ENCODE measurements at regions not wholly inside any gene's neighbourhood (a gene's known extent, or its start where the extent isn't known, plus 50 kb on each side); places are given as distances from the start of the nearest gene placed in this dataset.

DNA sequence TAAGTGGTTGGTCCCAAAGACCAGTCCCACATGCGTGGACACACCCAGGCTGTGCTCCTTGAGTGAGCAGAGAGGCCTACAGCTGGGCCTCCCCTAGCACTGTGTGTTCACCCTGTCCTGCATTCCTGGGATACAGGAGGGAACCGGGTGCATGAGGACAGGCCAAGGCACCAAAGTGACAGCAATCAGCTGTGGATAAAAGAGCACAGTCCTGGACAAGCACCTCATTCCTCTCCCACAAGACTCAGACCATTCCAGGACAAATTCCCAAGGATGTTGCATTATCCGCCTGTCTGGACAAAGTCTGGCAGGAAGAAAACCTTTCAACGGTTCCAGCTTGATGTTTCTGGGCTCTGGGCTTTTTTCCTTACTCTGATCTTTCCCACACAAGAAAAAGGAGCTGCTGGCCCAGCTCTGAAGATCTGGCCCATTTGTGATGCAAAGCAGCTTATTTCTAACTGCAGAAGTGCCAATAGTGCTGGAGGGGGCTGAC, 273.2 kb downstream of the ENC1 start:
- no peak for TF ChIP-seq EZH2 (IDR thresholded peaks at IDR 0.05)
- no peak for TF ChIP-seq CTCF (IDR thresholded peaks at IDR 0.05)
- no peak for TF ChIP-seq EZH2phosphoT487 (IDR thresholded peaks at IDR 0.05)
